ENCODE measurements at regions not wholly inside any gene's neighbourhood (a gene's known extent, or its start where the extent isn't known, plus 50 kb on each side); places are given as distances from the start of the nearest gene placed in this dataset.

- no peak overlapping the region for H3K4ac ChIP-seq (ENCODE audit: low read depth, low read length)
- no peaks in the 10 kb centered on the region for H3K4me1 ChIP-seq (ENCODE audit: control insufficient read depth, insufficient read depth, low read length)
- H3K9me3 ChIP-seq (ENCODE audit: control insufficient read depth, insufficient read depth, low read length), result no peaks in the 10 kb centered on the region
- no peak overlapping the region for H2AK9ac ChIP-seq (replicated peaks; ENCODE audit: low read depth, low read length, poor library complexity)
- ChIA-PET POLR2A (ENCODE audit: unreplicated experiment) (no interaction called here), CTCF (no interaction called here)
- H4K8ac ChIP-seq (ENCODE audit: low read depth in 2 of 2, low read length in 2 of 2), result no peak overlapping the region
- no peak overlapping the region for H3K23ac ChIP-seq (ENCODE audit: low read depth, low read length)
- intact Hi-C loops (cut with micrococcal nuclease), result no loop called here
- in situ Hi-C loops (cut with MboI; ENCODE audit: low sequenced_read_pairs), result no loop called here
- no peak overlapping the region for H2BK15ac ChIP-seq (ENCODE audit: low read depth, low read length)
- no TSS peak for BruUV-seq (replicated peaks)
- H3K18ac ChIP-seq (ENCODE audit: low read depth, low read length), result no peak overlapping the region
- WGBS, 2 experiments (ENCODE audit: extremely low coverage in 2 of 2, insufficient read length in 1 of 2), result 93% methylated on average over 3 of the region's 24 CpGs; no CpG with 5 or more reads in 1 of the 2 experiments
- dilution Hi-C loops (cut with HindIII; ENCODE audit: low sequenced_read_pairs, unreplicated experiment), result no loop called here
- no peak overlapping the region for H3K27ac ChIP-seq (ENCODE audit: insufficient read depth, low read length)
- no peak overlapping the region for H2BK120ac ChIP-seq (ENCODE audit: low read depth, low read length)
- H3K4me3 ChIP-seq (ENCODE audit: insufficient read depth, low read depth, low read length), result no peak overlapping the region
- H3K9ac ChIP-seq (ENCODE audit: low read depth, low read length), result no peak overlapping the region
- ATAC-seq (ENCODE audit: low read depth) (no peak), DNase-seq (peak; percentile 22)
- H3K79me1 ChIP-seq (ENCODE audit: low read depth in 1 of 2, low read length in 2 of 2), result no peaks in the 10 kb centered on the region
- no peaks in the 10 kb centered on the region for H4K20me1 ChIP-seq (ENCODE audit: insufficient read depth, low read length)
- no peak overlapping the region for H4K5ac ChIP-seq (ENCODE audit: low read depth, low read length)
- no peak overlapping the region for H4K91ac ChIP-seq (ENCODE audit: insufficient read depth, low read depth, low read length)
- H3K36me3 ChIP-seq (ENCODE audit: control insufficient read depth, insufficient read depth, low read length), result peaks cover 20% of the 10 kb centered on the region
- no peak overlapping the region for H3K14ac ChIP-seq (replicated peaks; ENCODE audit: low read depth, low read length)
- H2BK5ac ChIP-seq (ENCODE audit: low read depth, low read length, poor library complexity, severe bottlenecking), result no peak overlapping the region
- H2AFZ ChIP-seq (replicated peaks; ENCODE audit: low read length, poor library complexity), result no peak overlapping the region
- H2AK5ac ChIP-seq (ENCODE audit: low read depth, low read length), result no peak overlapping the region
- H3K56ac ChIP-seq (ENCODE audit: extremely low read depth, insufficient read depth, low read length), result no peak overlapping the region
- no peak for TF ChIP-seq RAD21 (IDR thresholded peaks at IDR 0.05; ENCODE audit: low read length)
- H3K27me3 ChIP-seq (ENCODE audit: control insufficient read depth, insufficient read depth, low read length), result no peaks in the 10 kb centered on the region
- peaks cover 5% of the 10 kb centered on the region; the same call in 1 of the 2 replicates for H3K9me1 ChIP-seq (ENCODE audit: insufficient read depth, low read length)
- no peak overlapping the region for H3K4me2 ChIP-seq (ENCODE audit: low read depth, low read length)
- no peak overlapping the region for H2BK20ac ChIP-seq (ENCODE audit: low read depth, low read length)
These were observed 184.4 kb downstream of the SIPA1L2 start for GRCh38 chr1:232445361-232446106.

Measured in IMR-90 (cell line).